Glutamatergic neuron (in vitro differentiated cells): ENCODE measurements at regions not wholly inside any gene's neighbourhood (a gene's known extent, or its start where the extent isn't known, plus 50 kb on each side); places are given as distances from the start of the nearest gene placed in this dataset.

ENCODE experiments used
- DNase-seq: peaks from one replicate; pipeline ENCODE4 v3.0.0; 2022
- H3K27ac Mint-ChIP-seq: one replicate; pipeline ENCODE4 v1.8.0; 2020; ENCODE audit warnings: mild to moderate bottlenecking, mixed read lengths, inconsistent platforms; ENCODE audit not compliant: unreplicated experiment
- H3K27me3 Mint-ChIP-seq: one replicate; pipeline ENCODE4 v1.8.0; 2020; ENCODE audit warnings: mild to moderate bottlenecking, moderate library complexity, mixed read lengths, inconsistent platforms; ENCODE audit not compliant: unreplicated experiment
- H3K36me3 Mint-ChIP-seq: one replicate; pipeline ENCODE4 v1.8.0; 2020; ENCODE audit warnings: mild to moderate bottlenecking, mixed read lengths, inconsistent platforms; ENCODE audit not compliant: unreplicated experiment
- H3K4me1 Mint-ChIP-seq: one replicate; pipeline ENCODE4 v1.8.0; 2020; ENCODE audit warnings: mild to moderate bottlenecking, low read depth, mixed read lengths, inconsistent platforms; ENCODE audit not compliant: unreplicated experiment
- H3K4me3 Mint-ChIP-seq: one replicate; pipeline ENCODE4 v1.8.0; 2020; ENCODE audit warnings: mild to moderate bottlenecking, mixed read lengths, inconsistent platforms; ENCODE audit not compliant: unreplicated experiment
- H3K9me3 Mint-ChIP-seq: one replicate; pipeline ENCODE4 v1.8.0; 2020; ENCODE audit warnings: mild to moderate bottlenecking, moderate library complexity, mixed read lengths, inconsistent platforms; ENCODE audit not compliant: unreplicated experiment
- CTCF ChIP-seq: fragments of 200-600 bp; sonication (generic); IDR thresholded peaks from one replicate; pipeline ENCODE4 v1.5.0; 2021; ENCODE audit not compliant: partially characterized antibody, unreplicated experiment

GRCh38 chr2:236717120-236717519 is 147.5 kb downstream of the ACKR3 start:
- H3K4me1 Mint-ChIP-seq = peaks cover 21% of the 10 kb centered on the region

GRCh38 chr2:236717729-236718128 is 148.1 kb downstream of the ACKR3 start:
- Mint-ChIP-seq H3K4me1 (peaks cover 21% of the 10 kb centered on the region), H3K4me3 (no peak overlapping the region), H3K27ac (no peak overlapping the region), H3K9me3 (no peaks in the 10 kb centered on the region), H3K36me3 (peaks cover 8% of the 10 kb centered on the region), H3K27me3 (no peaks in the 10 kb centered on the region)
- TF ChIP-seq CTCF = no peak
- DNase-seq = no peak

More at GRCh38 chr2:236717120-236717519, 147.5 kb downstream of the ACKR3 start:
- Mint-ChIP-seq H3K4me3 (no peak overlapping the region), H3K9me3 (no peaks in the 10 kb centered on the region), H3K27ac (no peak overlapping the region), H3K36me3 (peaks cover 8% of the 10 kb centered on the region), H3K27me3 (no peaks in the 10 kb centered on the region)
- no peak for DNase-seq
- no peak for TF ChIP-seq CTCF

- Mint-ChIP-seq H3K9me3 (no peaks in the 10 kb centered on the region), H3K27ac (peak overlapping the region; percentile 29), H3K27me3 (no peaks in the 10 kb centered on the region), H3K4me3 (peak overlapping the region; percentile 21), H3K4me1 (peaks cover 21% of the 10 kb centered on the region), H3K36me3 (peaks cover 8% of the 10 kb centered on the region)
- no peak for TF ChIP-seq CTCF
- no peak for DNase-seq
Observed at GRCh38 chr2:236718207-236718992, 148.8 kb downstream of the ACKR3 start.

DNA sequence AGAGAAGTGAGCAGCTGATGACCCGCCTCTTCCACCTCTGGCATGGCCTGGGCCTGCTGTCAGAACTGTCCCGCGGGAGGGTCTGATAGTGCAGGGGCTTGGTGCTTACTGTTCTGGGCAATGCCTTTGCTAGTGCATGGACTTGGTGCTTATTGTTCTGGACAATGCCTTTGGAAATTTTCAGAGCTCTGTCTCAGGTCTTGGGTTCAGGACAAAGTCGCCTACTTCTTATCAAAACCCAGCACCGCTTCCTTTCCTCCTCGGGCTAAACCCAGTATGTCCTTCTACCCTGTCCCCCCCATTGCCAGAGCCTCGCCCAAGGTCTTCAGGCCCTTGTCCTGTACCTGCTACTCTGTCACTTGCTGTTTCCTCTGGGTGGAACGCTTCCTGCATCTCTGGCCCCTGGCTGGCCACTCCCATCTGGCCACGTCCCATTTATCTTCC is 149.6 kb downstream of the ACKR3 start:
- peaks cover 8% of the 10 kb centered on the region for H3K36me3 Mint-ChIP-seq
- no peaks in the 10 kb centered on the region for H3K27me3 Mint-ChIP-seq
- H3K4me1 Mint-ChIP-seq = peaks cover 21% of the 10 kb centered on the region
- no peak for TF ChIP-seq CTCF
- no peak overlapping the region for H3K4me3 Mint-ChIP-seq
- H3K9me3 Mint-ChIP-seq = no peaks in the 10 kb centered on the region
- H3K27ac Mint-ChIP-seq = no peak overlapping the region
- no peak for DNase-seq

DNA sequence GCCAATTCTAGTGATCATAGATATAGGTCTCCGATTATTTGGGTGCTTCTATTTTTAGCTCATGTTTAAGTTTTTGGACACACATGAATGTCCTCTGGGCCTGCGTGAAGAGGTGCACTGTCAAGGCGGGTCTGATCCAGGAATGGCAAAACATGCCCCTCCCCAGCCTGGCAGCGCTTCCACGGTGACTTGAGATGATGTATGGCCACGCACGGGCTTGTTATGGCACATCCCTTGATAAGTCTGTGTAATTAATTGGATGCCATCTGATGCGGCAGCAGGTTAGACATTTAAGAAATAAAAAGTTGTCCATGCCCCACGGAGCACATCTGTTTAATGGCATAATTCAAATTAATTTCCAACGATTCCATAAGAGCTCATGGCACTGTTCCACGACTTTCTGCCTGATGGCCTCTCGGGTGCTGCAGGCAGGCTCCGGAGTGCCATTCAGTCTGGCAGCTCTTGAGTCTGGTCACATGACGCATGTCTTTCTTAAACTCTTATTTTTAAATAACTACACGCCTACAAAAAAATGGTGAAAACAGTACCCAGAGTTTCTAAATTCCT is 151.4 kb downstream of the ACKR3 start:
- TF ChIP-seq CTCF = no peak
- Mint-ChIP-seq H3K4me3 (no peak overlapping the region), H3K4me1 (peaks cover 21% of the 10 kb centered on the region), H3K27ac (no peak overlapping the region), H3K27me3 (no peaks in the 10 kb centered on the region), H3K36me3 (peaks cover 8% of the 10 kb centered on the region), H3K9me3 (no peaks in the 10 kb centered on the region)
- DNase-seq = no peak
